AG04450 (cell line): ENCODE measurements at regions not wholly inside any gene's neighbourhood (a gene's known extent, or its start where the extent isn't known, plus 50 kb on each side); places are given as distances from the start of the nearest gene placed in this dataset.
"Not testable (repeated sequence)": the region's sequence is repeated elsewhere in the genome, so short reads cannot be mapped to it uniquely, and the experiment has no call there.

ENCODE experiments used
- CTCF ChIA-PET: fragments of 300-600, 350-600 bp; formaldehyde crosslinking; extraction: SDS; loops from one replicate; lab custom pipeline; 2022; ENCODE audit warnings: antibody characterized with exemption, inconsistent platforms; lab: Charles Lee
- POLR2A ChIA-PET: fragments of 350-600 bp; formaldehyde crosslinking; extraction: SDS; loops from one replicate; lab custom pipeline; 2021; ENCODE audit warnings: antibody characterized with exemption, inconsistent platforms; lab: Yijun Ruan, JAX
- DNase-seq: peaks from one replicate; pipeline ENCODE4 v3.0.0-alpha.2; 2011; ENCODE audit warnings: low read depth, low spot score
- H3K27ac ChIP-seq: one replicate; pipeline ENCODE4 v1.5.1; 2012; ENCODE audit warnings: low read depth, low read length, control low read depth
- H3K27me3 ChIP-seq: one replicate; pipeline ENCODE4 v1.6.0; 2012; ENCODE audit warnings: low read length; ENCODE audit not compliant: control insufficient read depth, insufficient read depth
- H3K4me3 ChIP-seq: 2 replicates; pipeline ENCODE4 v1.5.1; 2011; ENCODE audit warnings: mild to moderate bottlenecking, low read depth, low read length, control low read depth
- H3K9me3 ChIP-seq: 2 replicates; pipeline ENCODE4 v1.5.1; 2012; ENCODE audit warnings: low read length; ENCODE audit not compliant: control insufficient read depth, insufficient read depth
- TF ChIP-seq, protein P1 (sequence below): IDR thresholded peaks from 2 replicates; pipeline ENCODE4 v1.5.1; 2011; ENCODE audit warnings: low read depth, low read length, control low read depth, inconsistent platforms

DNA sequence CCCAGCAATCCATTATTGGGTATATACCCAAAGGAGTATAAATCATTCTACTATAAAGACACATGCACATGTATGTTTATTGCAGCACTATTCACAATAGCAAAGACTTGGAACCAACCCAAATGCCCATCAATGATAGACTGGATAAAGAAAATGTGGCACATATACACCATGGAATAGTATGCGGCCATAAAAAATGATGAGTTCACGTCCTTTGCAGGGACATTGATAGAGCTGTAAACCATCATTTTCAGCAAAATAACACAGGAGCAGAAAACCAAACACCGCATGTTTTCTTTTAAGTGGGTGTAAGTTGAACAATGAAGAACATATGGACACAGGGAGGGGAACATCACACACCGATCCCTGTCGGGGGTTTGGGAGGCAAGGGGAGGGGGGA, 56.7 kb downstream of the PALS2 start:
- H3K9me3 ChIP-seq, DNase-seq, CTCF ChIA-PET, H3K27ac ChIP-seq, H3K4me3 ChIP-seq, H3K27me3 ChIP-seq, POLR2A ChIA-PET: not testable (repeated sequence)

DNA sequence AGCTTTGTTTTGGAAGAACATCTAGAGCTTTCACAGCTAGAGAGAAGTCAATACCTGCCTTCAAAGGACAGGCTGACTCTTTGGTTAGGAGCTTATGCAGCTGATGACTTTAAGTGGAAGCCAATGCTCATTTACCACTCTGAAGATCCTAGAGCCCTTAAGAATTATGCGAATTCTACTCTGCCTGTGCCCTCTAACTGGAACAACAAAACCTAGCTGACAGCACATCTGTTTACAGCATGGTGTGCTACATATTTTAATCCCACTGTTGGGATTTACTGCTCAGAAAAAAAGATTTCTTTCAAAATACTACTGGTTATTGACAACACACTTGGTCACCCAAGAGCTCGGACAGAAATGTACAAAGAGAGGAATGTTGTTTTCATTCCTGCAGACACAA, 57.3 kb downstream of the PALS2 start:
- POLR2A ChIA-PET: no interaction called here
- CTCF ChIA-PET: no interaction called here
- H3K9me3 ChIP-seq: no peaks in the 10 kb centered on the region
- H3K27ac ChIP-seq: no peak overlapping the region
- no peak overlapping the region for H3K4me3 ChIP-seq
- TF ChIP-seq, protein P1, sequence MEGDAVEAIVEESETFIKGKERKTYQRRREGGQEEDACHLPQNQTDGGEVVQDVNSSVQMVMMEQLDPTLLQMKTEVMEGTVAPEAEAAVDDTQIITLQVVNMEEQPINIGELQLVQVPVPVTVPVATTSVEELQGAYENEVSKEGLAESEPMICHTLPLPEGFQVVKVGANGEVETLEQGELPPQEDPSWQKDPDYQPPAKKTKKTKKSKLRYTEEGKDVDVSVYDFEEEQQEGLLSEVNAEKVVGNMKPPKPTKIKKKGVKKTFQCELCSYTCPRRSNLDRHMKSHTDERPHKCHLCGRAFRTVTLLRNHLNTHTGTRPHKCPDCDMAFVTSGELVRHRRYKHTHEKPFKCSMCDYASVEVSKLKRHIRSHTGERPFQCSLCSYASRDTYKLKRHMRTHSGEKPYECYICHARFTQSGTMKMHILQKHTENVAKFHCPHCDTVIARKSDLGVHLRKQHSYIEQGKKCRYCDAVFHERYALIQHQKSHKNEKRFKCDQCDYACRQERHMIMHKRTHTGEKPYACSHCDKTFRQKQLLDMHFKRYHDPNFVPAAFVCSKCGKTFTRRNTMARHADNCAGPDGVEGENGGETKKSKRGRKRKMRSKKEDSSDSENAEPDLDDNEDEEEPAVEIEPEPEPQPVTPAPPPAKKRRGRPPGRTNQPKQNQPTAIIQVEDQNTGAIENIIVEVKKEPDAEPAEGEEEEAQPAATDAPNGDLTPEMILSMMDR: no peak
- DNase-seq: no peak
- H3K27me3 ChIP-seq: no peaks in the 10 kb centered on the region

DNA sequence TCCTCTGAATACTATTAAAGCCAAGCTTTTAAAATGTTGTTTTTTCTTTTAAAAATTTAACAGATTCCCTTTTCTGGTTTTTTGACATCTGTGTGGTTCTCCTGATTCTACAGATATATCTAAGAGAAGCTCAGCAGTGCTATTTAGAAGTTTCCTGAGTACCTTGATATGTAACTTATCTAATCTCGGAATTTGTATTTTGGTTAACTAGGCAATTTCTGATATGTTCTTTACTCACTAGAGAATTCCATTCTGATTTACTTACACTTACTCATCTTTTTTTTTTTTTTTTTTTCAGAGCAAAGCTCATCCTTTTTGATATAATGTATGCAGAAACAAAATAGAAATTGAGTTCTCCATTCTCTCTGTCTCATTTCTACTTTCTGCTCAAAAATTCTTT, 63.8 kb downstream of the PALS2 start:
- Histone ChIP-seq H3K27me3 (no peaks in the 10 kb centered on the region), H3K9me3 (no peaks in the 10 kb centered on the region), H3K4me3 (no peak overlapping the region), H3K27ac (no peak overlapping the region)
- no peak for DNase-seq
- ChIA-PET POLR2A (no interaction called here), CTCF (interaction anchor here (0.6 to 2.0 kb wide), 4 partner anchors 29 to 346 kb away, joined by 3 to 7 read pairs (median 4); no protein-coding TSS in a partner anchor)
- TF ChIP-seq, protein P1: no peak

DNA sequence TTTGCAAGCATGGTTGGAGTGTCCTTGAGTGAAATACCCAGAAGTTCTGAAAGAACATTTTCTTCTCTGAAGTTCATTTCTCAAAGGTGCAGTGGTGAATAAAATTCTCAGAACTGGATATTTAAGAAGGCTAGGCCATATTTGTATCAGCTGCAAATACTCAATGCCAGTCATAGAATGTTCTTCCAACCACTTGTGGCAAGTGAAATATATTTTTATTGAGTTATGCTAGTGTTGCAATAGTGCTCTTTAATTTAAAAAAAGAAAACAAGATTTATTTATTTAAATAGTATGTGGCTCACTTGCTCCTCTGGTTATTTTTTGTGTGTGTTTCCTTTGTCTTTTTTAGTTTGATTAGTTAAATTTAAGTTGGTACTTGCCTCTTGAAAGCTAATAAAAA, 64.5 kb downstream of the PALS2 start:
- POLR2A ChIA-PET: no interaction called here
- TF ChIP-seq, protein P1: no peak
- Histone ChIP-seq H3K4me3 (no peak overlapping the region), H3K27me3 (no peaks in the 10 kb centered on the region), H3K27ac (no peak overlapping the region), H3K9me3 (no peaks in the 10 kb centered on the region)
- CTCF ChIA-PET: interaction anchor here (0.6 to 2.0 kb wide), 5 partner anchors 27 to 346 kb away, joined by 3 to 7 read pairs (median 4); no protein-coding TSS in a partner anchor
- no peak for DNase-seq

DNA sequence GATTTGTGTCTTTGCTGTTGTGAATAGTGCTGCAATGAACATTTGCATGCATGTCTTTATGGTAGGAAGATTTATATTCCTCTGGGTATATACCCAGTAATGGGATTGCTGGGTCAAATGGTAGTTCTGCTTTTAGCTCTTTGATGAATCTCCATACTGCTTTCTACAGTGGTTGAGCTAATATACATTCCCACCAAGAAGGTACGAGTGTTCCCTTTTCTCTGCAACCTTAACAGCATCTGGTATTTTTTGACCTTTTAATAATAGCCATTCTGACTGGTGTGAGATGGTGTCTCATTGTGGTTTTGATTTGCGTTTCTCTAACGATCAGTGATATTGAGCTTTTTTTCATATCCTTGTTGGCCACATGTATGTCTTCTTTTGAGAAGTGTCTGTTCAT, 71.3 kb downstream of the PALS2 start:
- H3K9me3 ChIP-seq, POLR2A ChIA-PET, DNase-seq, H3K4me3 ChIP-seq, H3K27ac ChIP-seq, H3K27me3 ChIP-seq: not testable (repeated sequence)
- CTCF ChIA-PET: interaction anchor here (1.2 kb wide), 1 partner anchor 64 kb away, joined by 3 read pairs; no protein-coding TSS in a partner anchor
